ENCODE measurements at regions not wholly inside any gene's neighbourhood (a gene's known extent, or its start where the extent isn't known, plus 50 kb on each side); places are given as distances from the start of the nearest gene placed in this dataset.

DNA sequence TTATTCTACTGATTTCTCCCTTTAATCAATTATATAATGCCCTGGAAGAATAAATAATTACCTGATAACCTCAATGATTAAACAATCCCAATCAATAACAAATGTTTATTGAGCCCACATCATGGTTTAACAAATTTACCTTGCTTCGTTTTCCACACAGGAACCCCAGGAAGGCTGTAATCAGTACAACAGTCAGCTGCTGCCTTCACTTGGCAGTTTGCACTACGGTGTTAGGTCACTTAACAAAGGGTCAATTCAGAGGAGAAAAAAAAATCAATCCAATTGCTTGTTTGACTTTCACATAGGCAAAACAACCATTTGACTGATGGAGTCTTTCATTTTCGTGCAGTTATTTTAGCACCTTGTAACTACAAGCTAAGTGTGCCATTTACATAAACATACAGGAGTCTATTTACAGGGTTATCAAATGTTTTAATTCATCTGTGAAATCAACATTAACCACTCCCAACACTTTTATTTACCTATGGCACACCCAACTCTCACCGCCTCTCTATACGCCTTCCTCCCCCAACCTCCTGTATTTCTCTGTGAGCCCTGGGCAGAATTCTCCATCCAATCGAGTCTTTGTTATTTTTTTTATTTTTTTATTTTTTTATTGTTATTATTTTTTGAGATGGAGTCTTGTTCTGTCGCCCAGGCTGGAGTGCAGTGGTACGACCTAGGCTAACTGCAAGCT is 140.4 kb upstream of the TAB2 start:
- DNase-seq, result no peak
- no peak overlapping the region for H3K27ac ChIP-seq (ENCODE audit: insufficient read depth, low read length, poor library complexity, severe bottlenecking)
- no peaks in the 10 kb centered on the region for H3K36me3 ChIP-seq (ENCODE audit: control insufficient read depth, insufficient read depth, low read length)
- H3K9me3 ChIP-seq (ENCODE audit: control insufficient read depth, low read length), result no peaks in the 10 kb centered on the region
- H3K27me3 ChIP-seq (replicated peaks; ENCODE audit: control insufficient read depth, insufficient read depth, low read length, poor library complexity, severe bottlenecking), result no peaks in the 10 kb centered on the region
- peaks cover 5% of the 10 kb centered on the region for H3K4me1 ChIP-seq (ENCODE audit: control insufficient read depth, insufficient read depth, low read length, poor library complexity, severe bottlenecking)
- H3K4me3 ChIP-seq (ENCODE audit: insufficient read depth, low read depth, low read length, poor library complexity, severe bottlenecking), result no peak overlapping the region

DNA sequence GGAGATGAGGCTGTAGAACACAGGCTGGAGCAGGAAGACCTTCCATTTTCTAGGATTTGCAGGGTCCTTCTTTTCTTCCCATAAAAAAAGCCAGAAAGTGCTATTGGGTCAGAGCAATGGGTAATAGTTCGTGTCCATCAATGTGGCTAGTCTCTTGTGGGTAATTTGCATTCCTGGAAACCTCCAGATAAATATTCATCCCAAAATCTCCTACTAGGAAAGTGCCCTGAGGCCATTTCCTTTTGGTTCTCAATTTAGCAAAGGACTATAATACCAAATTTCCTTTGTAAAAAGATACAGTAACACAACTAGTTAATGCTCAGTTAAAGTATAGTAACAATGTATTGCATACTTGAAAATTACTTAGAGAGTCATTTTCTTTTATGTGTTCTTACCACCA is 138.1 kb upstream of the TAB2 start:
- H3K27ac ChIP-seq (ENCODE audit: insufficient read depth, low read length, poor library complexity, severe bottlenecking), result no peak overlapping the region
- no peak for DNase-seq
- no peaks in the 10 kb centered on the region for H3K36me3 ChIP-seq (ENCODE audit: control insufficient read depth, insufficient read depth, low read length)
- no peaks in the 10 kb centered on the region for H3K9me3 ChIP-seq (ENCODE audit: control insufficient read depth, low read length)
- no peak overlapping the region for H3K4me3 ChIP-seq (ENCODE audit: insufficient read depth, low read depth, low read length, poor library complexity, severe bottlenecking)
- no peaks in the 10 kb centered on the region for H3K4me1 ChIP-seq (ENCODE audit: control insufficient read depth, insufficient read depth, low read length, poor library complexity, severe bottlenecking)
- no peaks in the 10 kb centered on the region for H3K27me3 ChIP-seq (replicated peaks; ENCODE audit: control insufficient read depth, insufficient read depth, low read length, poor library complexity, severe bottlenecking)

- DNase-seq, result no peak
- no peaks in the 10 kb centered on the region for H3K9me3 ChIP-seq (ENCODE audit: control insufficient read depth, low read length)
- H3K36me3 ChIP-seq (ENCODE audit: control insufficient read depth, insufficient read depth, low read length), result no peaks in the 10 kb centered on the region
- no peaks in the 10 kb centered on the region for H3K4me1 ChIP-seq (ENCODE audit: control insufficient read depth, insufficient read depth, low read length, poor library complexity, severe bottlenecking)
- no peak overlapping the region for H3K4me3 ChIP-seq (ENCODE audit: insufficient read depth, low read depth, low read length, poor library complexity, severe bottlenecking)
- H3K27me3 ChIP-seq (replicated peaks; ENCODE audit: control insufficient read depth, insufficient read depth, low read length, poor library complexity, severe bottlenecking), result no peaks in the 10 kb centered on the region
- no peak overlapping the region for H3K27ac ChIP-seq (ENCODE audit: insufficient read depth, low read length, poor library complexity, severe bottlenecking)
Observed at GRCh38 chr6:149181304-149181703, 136.2 kb upstream of the TAB2 start.

GRCh38 chr6:149182262-149182661 is 135.2 kb upstream of the TAB2 start:
- H3K27ac ChIP-seq (ENCODE audit: insufficient read depth, low read length, poor library complexity, severe bottlenecking), result no peak overlapping the region
- no peaks in the 10 kb centered on the region for H3K4me1 ChIP-seq (ENCODE audit: control insufficient read depth, insufficient read depth, low read length, poor library complexity, severe bottlenecking)
- no peak for DNase-seq
- no peaks in the 10 kb centered on the region for H3K9me3 ChIP-seq (ENCODE audit: control insufficient read depth, low read length)
- no peaks in the 10 kb centered on the region for H3K36me3 ChIP-seq (ENCODE audit: control insufficient read depth, insufficient read depth, low read length)
- H3K27me3 ChIP-seq (replicated peaks; ENCODE audit: control insufficient read depth, insufficient read depth, low read length, poor library complexity, severe bottlenecking), result no peaks in the 10 kb centered on the region
- H3K4me3 ChIP-seq (ENCODE audit: insufficient read depth, low read depth, low read length, poor library complexity, severe bottlenecking), result no peak overlapping the region

DNA sequence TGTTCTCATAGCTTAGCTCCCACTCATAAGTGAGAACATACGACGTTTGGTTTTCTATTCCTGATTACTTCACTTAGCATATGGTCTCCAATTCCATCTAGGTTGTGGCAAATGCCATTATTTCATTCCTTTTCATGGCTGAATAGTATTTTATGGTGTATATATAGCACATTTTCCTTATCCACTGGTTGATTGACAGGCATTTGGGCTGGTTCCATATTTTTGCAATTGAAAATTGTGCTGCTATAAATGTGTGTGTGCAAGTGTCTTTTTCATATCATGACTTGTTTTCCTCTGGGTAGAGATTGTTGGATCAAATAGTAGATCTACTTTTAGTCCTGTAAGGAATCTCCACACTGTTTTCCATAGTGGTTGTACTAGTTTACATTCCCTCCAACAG is 133.0 kb upstream of the TAB2 start:
- Histone ChIP-seq H3K27me3 (replicated peaks; ENCODE audit: control insufficient read depth, insufficient read depth, low read length, poor library complexity, severe bottlenecking) (no peaks in the 10 kb centered on the region), H3K27ac (ENCODE audit: insufficient read depth, low read length, poor library complexity, severe bottlenecking) (no peak overlapping the region), H3K4me3 (ENCODE audit: insufficient read depth, low read depth, low read length, poor library complexity, severe bottlenecking) (no peak overlapping the region), H3K4me1 (ENCODE audit: control insufficient read depth, insufficient read depth, low read length, poor library complexity, severe bottlenecking) (no peaks in the 10 kb centered on the region), H3K9me3 (ENCODE audit: control insufficient read depth, low read length) (no peaks in the 10 kb centered on the region), H3K36me3 (ENCODE audit: control insufficient read depth, insufficient read depth, low read length) (no peaks in the 10 kb centered on the region)
- DNase-seq, result no peak

DNA sequence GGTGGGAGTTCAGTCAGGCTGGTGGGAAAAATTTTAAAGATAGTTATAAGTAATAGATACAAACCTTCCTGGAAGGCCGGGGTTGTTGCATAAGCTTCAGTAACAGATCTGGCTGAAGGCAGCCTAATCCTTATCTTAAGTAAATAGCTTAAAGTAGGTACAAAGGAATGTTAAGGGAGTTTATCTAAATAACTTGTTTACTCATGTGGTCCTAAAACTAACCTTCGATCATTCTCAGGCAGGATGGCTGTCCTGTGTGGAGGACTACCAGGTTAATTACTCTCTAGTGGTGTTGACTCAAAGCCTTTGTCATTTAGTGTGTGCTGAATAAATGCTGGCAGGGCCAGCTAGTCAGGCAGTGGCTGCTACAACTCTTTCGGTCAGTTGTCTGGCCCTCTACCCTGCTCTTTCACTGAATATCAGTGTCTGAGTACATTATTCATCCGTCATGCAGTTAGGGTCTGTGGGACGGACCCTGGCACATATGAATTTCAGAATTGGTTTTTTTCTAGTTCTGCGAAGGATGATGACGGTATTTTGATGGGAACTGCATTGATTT is 131.6 kb upstream of the TAB2 start:
- no peaks in the 10 kb centered on the region for H3K9me3 ChIP-seq (ENCODE audit: control insufficient read depth, low read length)
- H3K4me3 ChIP-seq (ENCODE audit: insufficient read depth, low read depth, low read length, poor library complexity, severe bottlenecking), result no peak overlapping the region
- no peaks in the 10 kb centered on the region for H3K27me3 ChIP-seq (replicated peaks; ENCODE audit: control insufficient read depth, insufficient read depth, low read length, poor library complexity, severe bottlenecking)
- no peaks in the 10 kb centered on the region for H3K36me3 ChIP-seq (ENCODE audit: control insufficient read depth, insufficient read depth, low read length)
- peaks cover 2% of the 10 kb centered on the region for H3K4me1 ChIP-seq (ENCODE audit: control insufficient read depth, insufficient read depth, low read length, poor library complexity, severe bottlenecking)
- H3K27ac ChIP-seq (ENCODE audit: insufficient read depth, low read length, poor library complexity, severe bottlenecking), result no peak overlapping the region
- DNase-seq, result no peak

GRCh38 chr6:149186873-149187272 is 130.6 kb upstream of the TAB2 start:
- peaks cover 2% of the 10 kb centered on the region for H3K4me1 ChIP-seq (ENCODE audit: control insufficient read depth, insufficient read depth, low read length, poor library complexity, severe bottlenecking)
- no peaks in the 10 kb centered on the region for H3K9me3 ChIP-seq (ENCODE audit: control insufficient read depth, low read length)
- no peaks in the 10 kb centered on the region for H3K27me3 ChIP-seq (replicated peaks; ENCODE audit: control insufficient read depth, insufficient read depth, low read length, poor library complexity, severe bottlenecking)
- DNase-seq, result no peak
- no peak overlapping the region for H3K4me3 ChIP-seq (ENCODE audit: insufficient read depth, low read depth, low read length, poor library complexity, severe bottlenecking)
- H3K36me3 ChIP-seq (ENCODE audit: control insufficient read depth, insufficient read depth, low read length), result no peaks in the 10 kb centered on the region
- no peak overlapping the region for H3K27ac ChIP-seq (ENCODE audit: insufficient read depth, low read length, poor library complexity, severe bottlenecking)

GRCh38 chr6:149190224-149190831 is 127.2 kb upstream of the TAB2 start:
- H3K4me3 ChIP-seq (ENCODE audit: insufficient read depth, low read depth, low read length, poor library complexity, severe bottlenecking), result no peak overlapping the region
- H3K27me3 ChIP-seq (replicated peaks; ENCODE audit: control insufficient read depth, insufficient read depth, low read length, poor library complexity, severe bottlenecking), result no peaks in the 10 kb centered on the region
- H3K9me3 ChIP-seq (ENCODE audit: control insufficient read depth, low read length), result no peaks in the 10 kb centered on the region
- peak in 2 of 3 donors; percentile 13 to 25 for DNase-seq
- no peak overlapping the region for H3K27ac ChIP-seq (ENCODE audit: insufficient read depth, low read length, poor library complexity, severe bottlenecking)
- no peaks in the 10 kb centered on the region for H3K36me3 ChIP-seq (ENCODE audit: control insufficient read depth, insufficient read depth, low read length)
- H3K4me1 ChIP-seq (ENCODE audit: control insufficient read depth, insufficient read depth, low read length, poor library complexity, severe bottlenecking), result peaks cover 2% of the 10 kb centered on the region

DNA sequence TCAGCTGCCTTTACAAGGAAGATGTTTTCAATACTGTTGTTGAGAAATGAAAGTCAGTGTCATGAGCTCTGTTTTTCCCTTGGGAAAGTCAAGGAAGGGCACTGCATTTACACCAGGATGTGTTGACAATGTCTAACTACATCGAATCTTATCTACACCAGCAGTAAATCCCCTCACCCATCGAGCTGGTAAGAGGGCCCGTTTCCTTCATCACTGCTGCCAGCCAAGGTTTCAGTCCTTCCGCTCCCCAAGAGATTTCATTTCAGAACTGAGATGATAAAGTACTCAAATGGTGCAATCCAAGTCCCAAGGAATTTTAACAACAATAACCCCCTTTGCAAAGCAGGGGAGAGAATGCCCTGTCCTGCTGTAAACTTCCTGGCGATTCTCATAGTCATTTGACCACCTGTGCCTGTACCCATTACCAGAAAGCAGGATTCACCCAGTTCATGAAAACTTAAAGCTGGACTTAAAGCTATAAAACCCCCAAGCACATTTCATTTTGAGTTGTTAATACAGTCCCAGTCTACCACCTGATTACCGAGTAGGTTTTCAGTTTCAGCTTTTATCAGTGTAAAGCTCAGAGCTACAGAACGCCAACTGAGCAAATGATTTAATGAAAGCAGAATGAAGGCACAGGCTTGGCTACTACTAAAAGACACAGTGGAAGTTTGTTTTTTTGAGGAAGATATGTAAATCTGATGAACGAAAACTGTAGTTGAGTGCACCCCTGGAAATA is 122.5 kb upstream of the TAB2 start:
- no peak overlapping the region for H3K4me3 ChIP-seq (ENCODE audit: insufficient read depth, low read depth, low read length, poor library complexity, severe bottlenecking)
- H3K27ac ChIP-seq (ENCODE audit: insufficient read depth, low read length, poor library complexity, severe bottlenecking), result no peak overlapping the region
- H3K9me3 ChIP-seq (ENCODE audit: control insufficient read depth, low read length), result peaks cover 7% of the 10 kb centered on the region
- no peak for DNase-seq
- no peaks in the 10 kb centered on the region for H3K27me3 ChIP-seq (replicated peaks; ENCODE audit: control insufficient read depth, insufficient read depth, low read length, poor library complexity, severe bottlenecking)
- H3K4me1 ChIP-seq (ENCODE audit: control insufficient read depth, insufficient read depth, low read length, poor library complexity, severe bottlenecking), result peaks cover 2% of the 10 kb centered on the region
- peaks cover 3% of the 10 kb centered on the region for H3K36me3 ChIP-seq (ENCODE audit: control insufficient read depth, insufficient read depth, low read length)

DNA sequence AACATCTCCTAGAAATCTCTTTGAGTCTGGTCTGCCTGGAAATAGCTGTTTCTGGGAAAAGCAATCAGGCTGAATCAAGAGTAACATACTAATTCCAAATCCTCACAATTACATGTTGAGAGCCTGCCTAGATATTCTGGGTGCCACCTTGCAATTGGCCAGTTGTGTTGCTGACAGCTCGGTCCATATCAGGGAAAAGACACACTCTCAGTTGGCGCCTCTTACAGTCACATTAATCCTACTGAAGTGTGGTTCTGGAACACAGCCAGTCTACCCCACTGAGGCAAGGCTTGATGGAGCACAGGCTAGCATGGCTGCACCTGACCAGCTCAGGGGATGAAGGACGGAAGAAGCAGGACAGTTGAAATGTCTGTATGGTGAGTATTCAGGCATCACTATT is 121.4 kb upstream of the TAB2 start:
- Histone ChIP-seq H3K36me3 (ENCODE audit: control insufficient read depth, insufficient read depth, low read length) (peaks cover 3% of the 10 kb centered on the region), H3K27me3 (replicated peaks; ENCODE audit: control insufficient read depth, insufficient read depth, low read length, poor library complexity, severe bottlenecking) (no peaks in the 10 kb centered on the region), H3K4me3 (ENCODE audit: insufficient read depth, low read depth, low read length, poor library complexity, severe bottlenecking) (no peak overlapping the region), H3K9me3 (ENCODE audit: control insufficient read depth, low read length) (peaks cover 11% of the 10 kb centered on the region), H3K4me1 (ENCODE audit: control insufficient read depth, insufficient read depth, low read length, poor library complexity, severe bottlenecking) (no peaks in the 10 kb centered on the region), H3K27ac (ENCODE audit: insufficient read depth, low read length, poor library complexity, severe bottlenecking) (no peak overlapping the region)
- no peak for DNase-seq
